SJCRH30 (cell line): ENCODE measurements at regions not wholly inside any gene's neighbourhood (a gene's known extent, or its start where the extent isn't known, plus 50 kb on each side); places are given as distances from the start of the nearest gene placed in this dataset.
A peak's percentile ranks its signal among the peaks of the same experiment; 100 is the strongest.
"Not testable (repeated sequence)": the region's sequence is repeated elsewhere in the genome, so short reads cannot be mapped to it uniquely, and the experiment has no call there.

Source experiments
- DNase-seq, 2 experiments: peaks; one replicate each; pipeline ENCODE4 v3.0.0-alpha.2; 2015 to 2020
- H3K27ac ChIP-seq: fragments of 250-450 bp; sonication (Bioruptor Pico); 2 replicates; pipeline ENCODE4 v1.5.1; 2020; ENCODE audit warnings: mild to moderate bottlenecking, moderate library complexity
- H3K27me3 ChIP-seq: fragments of 250-450 bp; sonication (Bioruptor Pico); 2 replicates; pipeline ENCODE4 v1.5.1; 2020; ENCODE audit warnings: mild to moderate bottlenecking, moderate library complexity
- H3K36me3 ChIP-seq: fragments of 250-450 bp; sonication (Bioruptor Pico); 2 replicates; pipeline ENCODE4 v1.5.1; 2020; ENCODE audit warnings: mild to moderate bottlenecking, moderate library complexity
- H3K4me1 ChIP-seq: fragments of 250-450 bp; sonication (Bioruptor Pico); 2 replicates; pipeline ENCODE4 v1.5.1; 2020; ENCODE audit warnings: mild to moderate bottlenecking, moderate library complexity
- H3K4me3 ChIP-seq: fragments of 250-450 bp; sonication (Bioruptor Pico); 2 replicates; pipeline ENCODE4 v1.5.1; 2020; ENCODE audit warnings: mild to moderate bottlenecking, moderate library complexity
- H3K9me3 ChIP-seq: fragments of 250-450 bp; sonication (Bioruptor Pico); replicated peaks from 2 replicates; pipeline ENCODE4 v1.5.1; 2020; ENCODE audit warnings: mild to moderate bottlenecking, moderate library complexity

DNA sequence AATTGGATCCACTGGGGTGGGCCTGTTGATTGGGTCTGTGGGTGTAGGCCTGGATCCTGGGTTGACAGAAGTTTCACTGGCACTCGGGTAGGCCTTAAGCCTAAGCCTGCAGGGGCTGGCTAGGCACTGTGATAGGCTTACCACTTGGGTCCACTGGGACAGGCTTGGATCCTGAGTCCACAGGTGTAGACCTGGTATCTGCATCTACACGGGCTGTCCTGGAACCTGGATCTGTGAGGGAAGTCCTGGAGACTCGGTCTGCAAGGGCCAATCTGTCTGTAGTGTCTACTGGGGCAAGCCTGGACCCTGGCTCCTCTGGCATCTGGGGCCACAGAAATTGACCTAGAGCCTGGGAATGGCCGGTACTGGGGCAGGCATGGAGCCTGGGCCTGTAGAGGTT lies 219.0 kb upstream of the NRG3 start:
- Histone ChIP-seq H3K27ac (no peak overlapping the region), H3K4me3 (no peak overlapping the region), H3K4me1 (no peaks in the 10 kb centered on the region)

DNA sequence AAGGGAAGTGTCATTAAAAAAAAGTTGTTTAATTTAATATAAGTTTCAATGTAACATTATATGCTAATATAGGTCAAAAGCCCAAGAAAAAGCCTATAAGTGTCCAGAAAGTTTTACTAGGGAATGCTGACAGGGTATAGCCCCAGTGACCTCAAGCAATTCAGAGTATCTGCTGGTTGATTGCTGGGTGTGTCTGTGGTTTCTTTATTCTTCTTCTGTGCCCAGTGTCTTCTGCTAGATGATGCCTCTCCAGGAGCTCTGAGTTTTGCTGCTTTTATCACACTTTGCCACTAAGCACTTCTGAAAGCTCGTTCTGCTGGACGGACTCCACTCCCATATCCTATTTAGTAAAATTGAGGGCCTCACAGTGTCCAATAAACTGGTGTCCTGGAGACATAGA lies 212.2 kb upstream of the NRG3 start:
- Histone ChIP-seq H3K4me1 (no peaks in the 10 kb centered on the region), H3K9me3 (no peaks in the 10 kb centered on the region), H3K4me3 (no peak overlapping the region), H3K27ac (no peak overlapping the region), H3K36me3 (no peaks in the 10 kb centered on the region), H3K27me3 (no peaks in the 10 kb centered on the region)
- no peak for DNase-seq

More for the DNA sequence above, 219.0 kb upstream of the NRG3 start:
- no peaks in the 10 kb centered on the region for H3K36me3 ChIP-seq
- no peaks in the 10 kb centered on the region for H3K9me3 ChIP-seq
- no peak for DNase-seq
- no peaks in the 10 kb centered on the region for H3K27me3 ChIP-seq

DNA sequence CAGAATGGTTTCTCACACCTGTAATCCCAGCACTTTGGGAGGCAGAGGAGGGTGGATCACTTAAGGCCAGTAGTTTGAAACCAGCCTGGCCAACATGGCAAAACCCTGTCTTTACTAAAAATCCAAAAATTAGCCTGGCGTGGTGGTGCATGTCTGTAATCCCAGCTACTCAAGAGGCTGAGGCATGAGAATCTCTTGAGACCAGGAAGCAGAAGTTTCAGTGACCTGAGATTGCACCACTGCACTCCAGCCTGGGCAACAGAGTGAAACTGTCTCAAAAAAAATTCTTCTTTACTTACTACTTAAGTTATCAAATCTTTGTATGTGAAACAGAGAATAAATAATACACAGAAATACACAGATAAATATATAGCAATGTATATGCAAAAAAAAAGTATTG lies 210.2 kb upstream of the NRG3 start:
- H3K4me1 ChIP-seq, DNase-seq, H3K4me3 ChIP-seq, H3K9me3 ChIP-seq, H3K27me3 ChIP-seq, H3K36me3 ChIP-seq, H3K27ac ChIP-seq: not testable (repeated sequence)

DNA sequence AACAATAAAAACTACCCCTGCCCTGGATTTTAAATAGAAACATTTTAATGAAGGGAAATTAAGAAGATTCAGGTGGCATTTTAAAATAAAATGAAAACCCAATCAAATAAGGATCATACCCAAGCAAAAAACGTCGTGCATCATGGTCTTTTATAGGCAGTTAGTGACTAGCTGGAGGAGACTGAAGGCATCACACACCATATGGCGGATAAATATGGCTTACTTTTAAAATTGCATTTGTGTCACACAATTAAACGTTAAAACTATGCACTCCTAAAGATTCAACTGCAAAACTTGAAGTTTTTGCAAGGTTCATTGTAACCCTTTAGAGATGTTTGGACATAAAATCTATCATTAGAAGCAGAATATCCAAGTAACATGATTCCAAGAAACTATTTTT lies 200.1 kb upstream of the NRG3 start:
- Histone ChIP-seq H3K27me3 (no peaks in the 10 kb centered on the region), H3K4me3 (no peak overlapping the region), H3K27ac (no peak overlapping the region), H3K36me3 (no peaks in the 10 kb centered on the region), H3K4me1 (no peaks in the 10 kb centered on the region), H3K9me3 (no peaks in the 10 kb centered on the region)
- no peak for DNase-seq

DNA sequence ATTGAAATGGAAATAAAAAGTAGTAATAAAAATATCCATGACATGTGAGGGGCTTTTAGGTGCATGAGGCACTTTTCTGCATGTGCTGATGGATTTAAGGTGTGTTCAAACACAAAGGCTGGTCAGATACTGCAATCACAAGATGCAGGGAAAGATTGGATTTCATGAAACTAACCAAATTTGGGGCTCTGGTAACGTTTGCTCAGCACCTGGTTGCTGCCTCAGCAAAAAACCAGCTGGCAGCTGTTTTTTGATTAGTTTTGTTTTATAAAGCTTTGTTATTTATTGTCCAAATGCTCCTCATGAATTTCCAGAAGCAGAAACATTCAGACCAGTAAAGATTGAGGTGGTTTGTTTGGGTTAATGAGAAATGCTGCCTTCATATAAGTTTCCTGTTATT lies 195.7 kb upstream of the NRG3 start:
- DNase-seq: no peak
- Histone ChIP-seq H3K4me3 (no peak overlapping the region), H3K27me3 (no peaks in the 10 kb centered on the region), H3K36me3 (no peaks in the 10 kb centered on the region), H3K4me1 (no peaks in the 10 kb centered on the region), H3K27ac (no peak overlapping the region), H3K9me3 (no peaks in the 10 kb centered on the region)

DNA sequence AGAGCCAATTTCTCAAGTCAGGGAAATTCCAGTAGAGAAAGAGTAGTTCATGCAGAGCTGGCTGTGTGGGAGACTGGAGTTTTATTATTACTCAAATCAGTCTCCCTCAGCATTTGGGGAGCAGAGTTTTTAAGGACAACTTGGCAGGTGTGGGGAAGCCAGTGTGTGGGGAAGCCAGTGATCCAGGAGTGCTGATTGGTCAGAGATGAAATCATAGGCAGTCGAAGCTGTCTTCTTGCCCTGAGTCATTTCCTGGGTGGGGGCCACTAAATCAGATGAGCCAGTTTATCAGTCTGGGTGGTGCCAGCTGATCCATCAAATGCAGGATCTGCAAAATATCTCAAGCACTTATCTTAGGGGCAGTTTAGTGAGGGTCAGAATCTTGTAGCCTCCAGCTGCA lies 194.6 kb upstream of the NRG3 start:
- H3K27ac ChIP-seq: no peak overlapping the region
- H3K4me3 ChIP-seq: no peak overlapping the region
- no peaks in the 10 kb centered on the region for H3K36me3 ChIP-seq
- H3K27me3 ChIP-seq: no peaks in the 10 kb centered on the region
- DNase-seq: no peak
- no peaks in the 10 kb centered on the region for H3K9me3 ChIP-seq
- H3K4me1 ChIP-seq: no peaks in the 10 kb centered on the region

DNA sequence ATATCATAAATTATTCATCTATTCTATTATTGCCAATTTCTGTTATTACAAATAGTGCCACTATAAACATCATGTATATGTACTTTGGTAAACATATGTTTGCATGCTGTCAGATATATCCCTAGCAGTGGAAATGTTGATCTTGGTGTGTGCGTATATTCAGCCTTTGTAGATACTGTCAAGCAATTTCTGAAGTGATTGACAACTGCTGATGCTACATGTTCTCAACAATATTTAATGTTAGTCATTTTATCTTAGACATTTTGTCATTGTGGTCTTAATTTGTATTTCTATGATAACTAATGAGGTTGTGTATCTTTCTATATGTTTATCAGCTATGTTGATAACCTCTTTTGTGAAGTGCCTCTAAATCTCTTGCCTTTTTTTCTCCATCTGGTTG lies 186.5 kb upstream of the NRG3 start:
- Histone ChIP-seq H3K27ac (no peak overlapping the region), H3K27me3 (no peaks in the 10 kb centered on the region), H3K9me3 (no peaks in the 10 kb centered on the region), H3K4me3 (no peak overlapping the region), H3K4me1 (no peaks in the 10 kb centered on the region), H3K36me3 (no peaks in the 10 kb centered on the region)
- no peak for DNase-seq

DNA sequence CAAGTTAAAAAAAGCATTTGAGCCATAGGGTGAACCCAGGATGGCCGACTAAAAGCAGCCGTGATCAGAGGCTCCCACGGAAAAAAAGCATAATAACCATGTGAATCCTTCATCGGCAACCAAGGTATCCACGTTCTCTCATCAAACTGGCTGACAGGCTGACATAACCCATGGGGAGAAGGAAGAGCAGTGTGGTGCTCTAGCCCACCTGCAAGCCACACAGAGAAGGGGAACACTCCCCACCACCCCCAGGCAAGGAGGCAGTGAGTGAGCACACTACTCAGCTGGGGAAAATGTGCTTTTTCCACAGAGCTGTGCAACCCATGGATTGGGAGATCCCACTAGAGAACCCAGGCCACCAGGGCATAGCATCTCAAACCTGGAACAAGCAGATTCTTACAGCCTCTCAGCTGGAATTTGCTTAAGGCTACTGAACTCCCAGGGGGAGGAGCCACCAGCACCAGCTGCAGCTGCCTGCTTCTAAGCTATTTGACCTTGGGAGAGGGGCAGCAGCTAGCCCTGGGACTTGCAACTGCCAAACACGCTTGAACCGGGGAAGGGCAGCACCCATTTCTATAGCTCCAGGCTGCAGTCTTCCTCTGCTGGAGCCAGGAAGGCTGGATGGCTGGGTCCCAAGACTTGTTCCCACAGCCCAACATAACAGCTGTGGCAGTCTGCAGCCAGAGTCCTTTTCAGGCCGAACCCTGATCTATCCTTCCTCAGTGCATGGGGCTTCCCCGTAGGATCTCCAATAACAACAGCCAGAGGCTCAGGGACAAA lies 178.2 kb upstream of the NRG3 start:
- Histone ChIP-seq H3K27ac (no peak overlapping the region), H3K36me3 (no peaks in the 10 kb centered on the region), H3K4me1 (no peaks in the 10 kb centered on the region), H3K4me3 (no peak overlapping the region), H3K27me3 (no peaks in the 10 kb centered on the region), H3K9me3 (no peaks in the 10 kb centered on the region)
- peak; percentile 18 to 32 for DNase-seq

DNA sequence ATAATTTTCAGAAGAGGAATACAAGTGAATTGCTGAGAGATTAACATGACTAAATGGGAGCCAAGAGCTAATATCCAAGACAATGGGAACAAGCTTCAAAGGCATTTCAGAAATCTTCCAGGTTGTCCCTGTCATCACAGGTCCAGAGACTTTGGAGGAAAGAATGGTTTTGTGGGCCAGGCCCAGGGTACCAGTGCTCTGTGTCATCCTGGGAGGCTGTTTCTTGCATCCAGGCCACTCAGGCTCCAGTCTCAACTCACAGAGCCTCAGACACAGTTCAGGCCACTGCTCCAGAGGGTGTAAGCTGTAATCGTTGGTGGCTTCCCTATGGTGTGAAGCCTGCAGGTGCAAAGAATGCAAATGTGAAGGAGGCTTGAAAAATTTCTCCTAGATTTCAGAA lies 170.4 kb upstream of the NRG3 start:
- Histone ChIP-seq H3K36me3 (no peaks in the 10 kb centered on the region), H3K27ac (no peak overlapping the region)

DNA sequence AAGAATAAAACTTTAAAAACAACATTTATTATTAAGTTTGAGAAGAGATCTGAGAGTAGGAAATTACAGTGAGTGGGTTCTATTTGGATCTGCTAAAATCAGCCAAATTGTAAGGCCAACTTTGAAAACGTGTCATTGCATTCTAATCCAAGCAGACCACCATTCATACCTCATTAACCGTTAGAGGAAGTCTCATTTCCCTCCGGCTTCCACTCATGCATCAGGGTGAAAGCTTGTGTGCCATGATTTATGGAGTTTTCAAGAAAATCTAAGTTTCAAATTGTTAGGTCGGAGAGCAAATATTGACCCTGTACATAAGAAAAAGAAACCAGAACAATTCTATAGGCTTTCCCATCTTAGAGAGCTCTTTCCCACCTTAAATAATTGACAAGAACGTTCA lies 166.6 kb upstream of the NRG3 start:
- H3K27ac ChIP-seq: no peak overlapping the region
- no peaks in the 10 kb centered on the region for H3K9me3 ChIP-seq
- no peak for DNase-seq
- no peaks in the 10 kb centered on the region for H3K36me3 ChIP-seq
- H3K4me1 ChIP-seq: no peaks in the 10 kb centered on the region
- no peak overlapping the region for H3K4me3 ChIP-seq
- no peaks in the 10 kb centered on the region for H3K27me3 ChIP-seq

More for the DNA sequence above, 170.4 kb upstream of the NRG3 start:
- H3K4me1 ChIP-seq: no peaks in the 10 kb centered on the region
- no peaks in the 10 kb centered on the region for H3K27me3 ChIP-seq
- no peaks in the 10 kb centered on the region for H3K9me3 ChIP-seq
- H3K4me3 ChIP-seq: no peak overlapping the region
- no peak for DNase-seq

DNA sequence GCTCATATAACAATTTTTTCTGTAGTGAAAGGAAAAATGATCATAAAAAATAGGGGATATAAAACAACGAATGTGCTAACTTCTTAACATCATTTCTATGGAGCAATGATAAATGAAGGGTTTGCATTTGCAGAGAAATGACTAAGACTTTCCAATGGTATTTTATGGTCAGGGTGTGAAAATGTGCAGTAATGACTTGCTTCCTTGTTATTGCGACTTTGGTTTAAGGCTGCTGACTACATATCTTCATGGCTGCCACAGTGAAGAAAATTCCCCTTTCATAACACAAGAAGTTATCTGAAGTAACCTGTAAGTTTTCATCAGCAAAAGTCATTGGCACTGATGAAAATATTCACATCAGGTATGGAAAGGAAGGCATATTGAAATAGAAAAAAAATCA lies 166.1 kb upstream of the NRG3 start:
- Histone ChIP-seq H3K4me1 (no peaks in the 10 kb centered on the region), H3K9me3 (no peaks in the 10 kb centered on the region), H3K4me3 (no peak overlapping the region), H3K36me3 (no peaks in the 10 kb centered on the region), H3K27me3 (no peaks in the 10 kb centered on the region), H3K27ac (no peak overlapping the region)
- DNase-seq: no peak

DNA sequence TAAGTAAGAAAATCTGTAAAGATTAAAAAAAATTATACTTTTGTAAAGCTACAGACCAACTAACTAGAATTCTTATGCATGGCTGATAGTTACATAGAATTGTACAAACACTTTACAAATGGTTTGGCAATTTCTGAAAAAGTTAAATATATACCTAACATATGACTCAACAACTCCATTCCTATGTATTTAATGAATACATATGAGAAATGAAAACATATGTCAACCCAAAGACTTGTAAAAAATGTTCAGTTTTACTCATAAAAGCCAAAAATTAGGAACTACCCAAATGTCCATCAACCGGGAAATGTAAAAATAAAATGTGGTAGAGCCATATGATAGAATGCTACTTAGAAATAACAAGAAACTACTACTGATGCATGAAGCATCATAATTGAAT lies 152.6 kb upstream of the NRG3 start:
- Histone ChIP-seq H3K27me3 (no peaks in the 10 kb centered on the region), H3K4me3 (no peak overlapping the region), H3K4me1 (no peaks in the 10 kb centered on the region), H3K36me3 (no peaks in the 10 kb centered on the region), H3K27ac (no peak overlapping the region), H3K9me3 (no peaks in the 10 kb centered on the region)
- DNase-seq: no peak

DNA sequence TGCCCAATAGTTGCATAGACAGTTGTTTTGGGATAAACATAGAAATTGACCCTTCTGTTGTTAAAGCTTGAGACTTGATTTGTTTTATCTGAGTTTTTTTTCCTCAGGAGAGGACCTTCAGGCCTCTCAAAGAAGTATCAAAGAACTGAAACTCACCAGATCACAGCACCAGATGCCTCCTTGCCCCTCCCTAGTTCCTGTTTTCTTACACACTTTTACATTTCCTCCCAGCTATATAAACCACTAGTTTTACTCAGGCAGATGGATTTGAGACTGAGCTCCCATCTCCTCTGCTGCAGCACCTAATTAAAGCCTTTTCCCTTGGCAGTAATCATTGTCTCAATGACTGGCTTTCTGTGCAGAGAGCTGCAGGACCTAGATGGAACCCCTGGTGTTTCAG lies 150.6 kb upstream of the NRG3 start:
- Histone ChIP-seq H3K36me3 (no peaks in the 10 kb centered on the region), H3K9me3 (no peaks in the 10 kb centered on the region), H3K4me3 (no peak overlapping the region), H3K4me1 (no peaks in the 10 kb centered on the region), H3K27me3 (no peaks in the 10 kb centered on the region), H3K27ac (no peak overlapping the region)
- no peak for DNase-seq

DNA sequence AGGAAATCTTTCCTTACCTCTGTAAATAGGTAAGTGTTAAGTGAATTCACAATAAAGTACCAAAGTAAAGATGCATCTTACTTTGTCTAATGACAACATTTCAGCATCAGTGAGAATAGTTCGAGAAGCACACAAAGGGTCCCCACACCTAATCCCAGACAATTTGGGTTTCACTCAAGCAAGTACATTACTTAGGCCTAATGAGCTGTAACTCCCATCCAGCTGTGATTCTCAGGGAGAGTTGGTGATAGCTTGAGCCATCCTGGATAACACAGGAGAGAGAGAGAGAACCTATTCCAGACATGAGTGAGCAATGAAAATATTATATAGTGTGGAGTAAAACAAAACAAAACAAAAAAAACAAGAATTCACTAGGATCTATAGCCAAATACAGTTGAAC lies 149.1 kb upstream of the NRG3 start:
- Histone ChIP-seq H3K36me3 (no peaks in the 10 kb centered on the region), H3K9me3 (no peaks in the 10 kb centered on the region), H3K27me3 (no peaks in the 10 kb centered on the region), H3K4me1 (no peaks in the 10 kb centered on the region), H3K27ac (no peak overlapping the region), H3K4me3 (no peak overlapping the region)
- no peak for DNase-seq

DNA sequence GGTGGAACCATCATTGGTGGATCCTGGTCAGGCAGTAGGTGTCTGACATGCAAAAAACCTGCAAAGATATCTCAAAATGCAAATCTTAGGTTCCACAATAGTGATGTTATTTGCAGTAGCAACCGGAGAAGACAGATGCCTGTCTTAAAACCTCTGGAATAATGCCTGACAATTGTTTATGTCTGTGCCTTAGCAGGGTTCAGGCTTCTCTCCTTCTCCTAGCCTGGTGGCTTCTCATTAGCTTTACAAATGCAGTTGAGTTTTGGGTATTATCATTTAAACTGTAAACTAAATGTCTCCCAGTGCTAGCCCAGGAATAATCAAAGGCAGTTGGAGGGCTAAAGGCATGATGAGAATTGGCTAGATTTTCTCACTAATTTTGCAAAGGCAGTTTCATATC lies 146.3 kb upstream of the NRG3 start:
- no peaks in the 10 kb centered on the region for H3K27me3 ChIP-seq
- H3K9me3 ChIP-seq: no peaks in the 10 kb centered on the region
- H3K4me3 ChIP-seq: no peak overlapping the region
- H3K4me1 ChIP-seq: no peaks in the 10 kb centered on the region
- no peak for DNase-seq
- H3K36me3 ChIP-seq: no peaks in the 10 kb centered on the region
- no peak overlapping the region for H3K27ac ChIP-seq

DNA sequence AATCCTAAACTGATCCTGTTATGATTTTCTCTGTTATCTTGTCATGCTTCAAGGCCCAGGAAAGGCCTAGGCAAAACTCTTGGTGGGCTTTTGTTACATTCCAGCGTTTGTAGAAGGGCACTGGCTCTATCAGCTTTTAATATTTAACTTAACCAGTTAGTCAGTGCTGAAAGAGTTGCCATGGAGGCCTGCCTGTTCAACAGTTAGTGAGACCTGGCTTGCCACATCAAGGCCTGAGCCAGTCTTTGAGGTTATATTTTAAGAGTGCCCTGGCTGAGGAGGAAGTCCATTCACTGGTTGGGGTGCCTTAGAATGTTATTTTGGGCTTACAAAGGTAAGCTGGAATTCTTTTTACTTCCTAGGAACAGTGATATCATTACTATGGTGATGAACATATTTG lies 144.1 kb upstream of the NRG3 start:
- Histone ChIP-seq H3K36me3 (no peaks in the 10 kb centered on the region), H3K27ac (no peak overlapping the region)
- DNase-seq: no peak

More for the DNA sequence above, 144.1 kb upstream of the NRG3 start:
- Histone ChIP-seq H3K9me3 (no peaks in the 10 kb centered on the region), H3K4me1 (no peaks in the 10 kb centered on the region), H3K27me3 (no peaks in the 10 kb centered on the region), H3K4me3 (no peak overlapping the region)
